HL-60 (cell line): ENCODE measurements at regions not wholly inside any gene's neighbourhood (a gene's known extent, or its start where the extent isn't known, plus 50 kb on each side); places are given as distances from the start of the nearest gene placed in this dataset.

Experiments
- POLR2AphosphoS5 ChIP-seq: IDR thresholded peaks from 2 replicates; pipeline ENCODE4 v1.6.1; 2012; ENCODE audit warnings: low read depth
- REST ChIP-seq: IDR thresholded peaks from 2 replicates; pipeline ENCODE4 v1.6.1; 2012; ENCODE audit warnings: low read depth; ENCODE audit not compliant: insufficient replicate concordance
- TF ChIP-seq, protein P1 (sequence below): IDR thresholded peaks from one replicate; pipeline ENCODE4 v1.5.1; 2011; ENCODE audit warnings: low read length, control low read depth, inconsistent platforms; ENCODE audit not compliant: insufficient read depth

DNA sequence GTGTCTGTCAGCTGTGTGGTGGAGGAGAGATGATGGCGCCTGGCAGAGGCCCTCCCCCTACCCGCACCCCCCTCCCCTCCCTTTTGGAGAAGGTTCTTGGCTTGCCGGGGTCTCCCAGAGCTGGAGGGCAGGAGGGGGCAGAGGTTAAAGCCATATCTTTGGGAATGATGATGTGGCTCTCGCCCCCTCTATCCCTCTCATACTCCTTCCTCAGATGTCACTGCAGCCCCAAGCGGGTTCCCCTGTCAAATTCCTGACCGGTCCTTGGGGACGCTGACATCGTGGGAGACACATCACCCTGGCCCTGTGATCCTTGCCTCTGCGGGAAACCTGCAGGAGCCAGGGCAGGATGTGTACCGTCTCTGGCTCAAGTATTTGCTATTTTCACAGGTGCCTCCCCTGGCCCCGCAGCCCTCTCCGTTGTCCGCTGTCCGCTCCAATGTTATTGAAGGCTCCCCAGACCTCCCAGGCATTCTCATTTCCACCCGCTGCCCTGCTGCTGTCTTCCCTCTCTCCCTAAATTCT, 109.5 kb downstream of the FOXD1 start:
- TF ChIP-seq REST, result no peak
- TF ChIP-seq POLR2AphosphoS5, result no peak
- TF ChIP-seq, protein P1, sequence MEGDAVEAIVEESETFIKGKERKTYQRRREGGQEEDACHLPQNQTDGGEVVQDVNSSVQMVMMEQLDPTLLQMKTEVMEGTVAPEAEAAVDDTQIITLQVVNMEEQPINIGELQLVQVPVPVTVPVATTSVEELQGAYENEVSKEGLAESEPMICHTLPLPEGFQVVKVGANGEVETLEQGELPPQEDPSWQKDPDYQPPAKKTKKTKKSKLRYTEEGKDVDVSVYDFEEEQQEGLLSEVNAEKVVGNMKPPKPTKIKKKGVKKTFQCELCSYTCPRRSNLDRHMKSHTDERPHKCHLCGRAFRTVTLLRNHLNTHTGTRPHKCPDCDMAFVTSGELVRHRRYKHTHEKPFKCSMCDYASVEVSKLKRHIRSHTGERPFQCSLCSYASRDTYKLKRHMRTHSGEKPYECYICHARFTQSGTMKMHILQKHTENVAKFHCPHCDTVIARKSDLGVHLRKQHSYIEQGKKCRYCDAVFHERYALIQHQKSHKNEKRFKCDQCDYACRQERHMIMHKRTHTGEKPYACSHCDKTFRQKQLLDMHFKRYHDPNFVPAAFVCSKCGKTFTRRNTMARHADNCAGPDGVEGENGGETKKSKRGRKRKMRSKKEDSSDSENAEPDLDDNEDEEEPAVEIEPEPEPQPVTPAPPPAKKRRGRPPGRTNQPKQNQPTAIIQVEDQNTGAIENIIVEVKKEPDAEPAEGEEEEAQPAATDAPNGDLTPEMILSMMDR, result no peak
